ENCODE measurements at regions not wholly inside any gene's neighbourhood (a gene's known extent, or its start where the extent isn't known, plus 50 kb on each side); places are given as distances from the start of the nearest gene placed in this dataset.

- TF ChIP-seq FOSL2 (IDR thresholded peaks at IDR 0.05; ENCODE audit: borderline replicate concordance, low read depth), result no peak
- TF ChIP-seq TEAD4 (IDR thresholded peaks at IDR 0.05; ENCODE audit: borderline replicate concordance, insufficient read depth), result no peak
- TF ChIP-seq ZBTB33 (IDR thresholded peaks at IDR 0.05; ENCODE audit: borderline replicate concordance, low read depth), result no peak
- TF ChIP-seq IRF3 (IDR thresholded peaks at IDR 0.05; ENCODE audit: low read depth, low read length), result no peak
- TF ChIP-seq TAF1 (IDR thresholded peaks at IDR 0.05; ENCODE audit: borderline replicate concordance, low read depth, low read length), result no peak
- no peak for TF ChIP-seq NRF1 (IDR thresholded peaks at IDR 0.05; ENCODE audit: low read depth, low read length)
- TF ChIP-seq EZH2phosphoT487 (IDR thresholded peaks at IDR 0.05; ENCODE audit: borderline replicate concordance, low read depth), result no peak
- TF ChIP-seq RFX5 (IDR thresholded peaks at IDR 0.05; ENCODE audit: low read length), result no peak
Observed at GRCh38 chr5:3217771-3218495, 377.7 kb upstream of the IRX1 start (continued).

GRCh38 chr5:3217114-3217513 is 378.5 kb upstream of the IRX1 start:
- Histone ChIP-seq H3F3A (replicated peaks; ENCODE audit: insufficient read depth) (no peaks in the 10 kb centered on the region), H3K36me3 (replicated peaks in 1 of 2; ENCODE audit: control insufficient read depth in 1 of 2, insufficient read depth in 2 of 2, low read length in 1 of 2) (no peaks in the 10 kb centered on the region), H3K9me2 (no peaks in the 10 kb centered on the region), H3K4me2 (no peak overlapping the region), H3K4me3 (ENCODE audit: low read depth in 2 of 2, low read length in 1 of 2) (no peak overlapping the region), H3K27me3 (ENCODE audit: insufficient read depth) (no peaks in the 10 kb centered on the region), H3K4me1 (ENCODE audit: control insufficient read depth in 1 of 2, insufficient read depth in 2 of 2, low read depth in 1 of 2, low read length in 1 of 2) (no peaks in the 10 kb centered on the region), H3K9ac (no peak overlapping the region), H3K79me2 (ENCODE audit: insufficient read depth) (no peaks in the 10 kb centered on the region), H3K9me3 (no peaks in the 10 kb centered on the region), H3K27ac (ENCODE audit: low read depth in 2 of 2, low read length in 1 of 2) (no peak overlapping the region), H4K20me1 (ENCODE audit: insufficient read depth) (no peaks in the 10 kb centered on the region), H2AFZ (ENCODE audit: low read depth) (no peak overlapping the region)
- DNase-seq, result no peak
- 3% methylated on average over 10 of the region's 10 CpGs for WGBS (ENCODE audit: low lambda C conversion rate)
- TF ChIP-seq GABPA (IDR thresholded peaks at IDR 0.05; ENCODE audit: low read depth), result no peak
- TF ChIP-seq SIN3A (IDR thresholded peaks at IDR 0.05; ENCODE audit: borderline replicate concordance, low read depth, low read length), result no peak
- TF ChIP-seq SMC3 (IDR thresholded peaks at IDR 0.05; ENCODE audit: low read depth, low read length), result no peak
- no peak for TF ChIP-seq IRF3 (IDR thresholded peaks at IDR 0.05; ENCODE audit: low read depth, low read length)
- TF ChIP-seq, protein P1, sequence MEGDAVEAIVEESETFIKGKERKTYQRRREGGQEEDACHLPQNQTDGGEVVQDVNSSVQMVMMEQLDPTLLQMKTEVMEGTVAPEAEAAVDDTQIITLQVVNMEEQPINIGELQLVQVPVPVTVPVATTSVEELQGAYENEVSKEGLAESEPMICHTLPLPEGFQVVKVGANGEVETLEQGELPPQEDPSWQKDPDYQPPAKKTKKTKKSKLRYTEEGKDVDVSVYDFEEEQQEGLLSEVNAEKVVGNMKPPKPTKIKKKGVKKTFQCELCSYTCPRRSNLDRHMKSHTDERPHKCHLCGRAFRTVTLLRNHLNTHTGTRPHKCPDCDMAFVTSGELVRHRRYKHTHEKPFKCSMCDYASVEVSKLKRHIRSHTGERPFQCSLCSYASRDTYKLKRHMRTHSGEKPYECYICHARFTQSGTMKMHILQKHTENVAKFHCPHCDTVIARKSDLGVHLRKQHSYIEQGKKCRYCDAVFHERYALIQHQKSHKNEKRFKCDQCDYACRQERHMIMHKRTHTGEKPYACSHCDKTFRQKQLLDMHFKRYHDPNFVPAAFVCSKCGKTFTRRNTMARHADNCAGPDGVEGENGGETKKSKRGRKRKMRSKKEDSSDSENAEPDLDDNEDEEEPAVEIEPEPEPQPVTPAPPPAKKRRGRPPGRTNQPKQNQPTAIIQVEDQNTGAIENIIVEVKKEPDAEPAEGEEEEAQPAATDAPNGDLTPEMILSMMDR (IDR thresholded peaks at IDR 0.05), result no peak
- TF ChIP-seq TAF1 (IDR thresholded peaks at IDR 0.05; ENCODE audit: borderline replicate concordance, low read depth, low read length), result no peak
- TF ChIP-seq YY1 (IDR thresholded peaks at IDR 0.05; ENCODE audit: low read depth), result no peak
- no peak for TF ChIP-seq MXI1 (IDR thresholded peaks at IDR 0.05; ENCODE audit: low read depth, low read length)
- TF ChIP-seq NRF1 (IDR thresholded peaks at IDR 0.05; ENCODE audit: low read depth, low read length), result no peak
- no peak for TF ChIP-seq GATA2 (CRISPR knock-in tag; IDR thresholded peaks at IDR 0.05)
- POLR2A ChIA-PET, result no interaction called here
- CTCF ChIA-PET, result no interaction called here
